LNCAP (cell line): ENCODE measurements at regions not wholly inside any gene's neighbourhood (a gene's known extent, or its start where the extent isn't known, plus 50 kb on each side); places are given as distances from the start of the nearest gene placed in this dataset.
A peak's percentile ranks its signal among the peaks of the same experiment; 100 is the strongest.

Source experiments
- CTCF ChIP-seq: fragments of 450-650 bp; IDR thresholded peaks from 2 replicates; pipeline ENCODE4 v1.5.1; 2017; ENCODE audit warnings: mild to moderate bottlenecking

- TF ChIP-seq CTCF, result no peak
Observed at GRCh38 chr11:57124505-57124904, 57.2 kb upstream of the LRRC55 start.

GRCh38 chr11:57124917-57125316 is 56.8 kb upstream of the LRRC55 start:
- TF ChIP-seq CTCF, result no peak

GRCh38 chr11:57126766-57127400 is 54.9 kb upstream of the LRRC55 start:
- TF ChIP-seq CTCF, result no peak

GRCh38 chr11:57131080-57131790 is 50.5 kb upstream of the LRRC55 start:
- TF ChIP-seq CTCF, result peak; percentile 84
